ENCODE measurements at regions not wholly inside any gene's neighbourhood (a gene's known extent, or its start where the extent isn't known, plus 50 kb on each side); places are given as distances from the start of the nearest gene placed in this dataset.

- in situ Hi-C loops (cut with MboI) (no loop called here), intact Hi-C loops (cut with micrococcal nuclease) (no loop called here)
- ChIA-PET POLR2A (interaction anchor here (0.8 kb wide), 1 partner anchor 28 kb away, joined by 3 read pairs; no protein-coding TSS in a partner anchor), CTCF (ENCODE audit: low intra/inter-chr PET ratio) (no interaction called here)
- H3K9ac ChIP-seq (ENCODE audit: insufficient read depth in 1 of 2, low read depth in 2 of 2, low read length in 2 of 2): no peak overlapping the region
- FAIRE-seq (no peak), DNase-seq (ENCODE audit: extremely low read depth in 1 of 4, low spot score in 3 of 4) (no peak), ATAC-seq (no peak)
- H3K4me3 ChIP-seq: no peak overlapping the region
- H3K4me1 ChIP-seq (replicated peaks in 1 of 2; ENCODE audit: control insufficient read depth in 2 of 2, insufficient read depth in 2 of 2, low read length in 2 of 2): peaks cover 0 to 4% of the 10 kb centered on the region in 2 experiments; a peak in 2 of 5 replicates
- 4% methylated on average over 18 of the region's 20 CpGs for WGBS (ENCODE audit: insufficient coverage, low coverage, missing lambda C conversion rate)
- H3K79me2 ChIP-seq (ENCODE audit: control insufficient read depth, insufficient read depth, low read length): no peaks in the 10 kb centered on the region
- BruUV-seq (replicated peaks): no TSS peak
- TF ChIP-seq ZNF431 (CRISPR knock-in tag; IDR thresholded peaks at IDR 0.05) (no peak), ZNF263 (CRISPR knock-in tag; IDR thresholded peaks at IDR 0.05; ENCODE audit: borderline replicate concordance) (peak; percentile 44; the same call in 1 of the 2 replicates)
- peaks cover 0 to 24% of the 10 kb centered on the region in 2 experiments; a peak in 3 of 5 replicates for H3K27me3 ChIP-seq (ENCODE audit: control insufficient read depth in 2 of 2, insufficient read depth in 2 of 2, low read length in 2 of 2)
- H3K27ac ChIP-seq (ENCODE audit: extremely low read depth, low read depth, low read length): no peak overlapping the region
- no peaks in the 10 kb centered on the region for H3K9me3 ChIP-seq (replicated peaks; ENCODE audit: control insufficient read depth, insufficient read depth, low read depth, low read length)
- no peak overlapping the region for H2AFZ ChIP-seq (ENCODE audit: low read depth, low read length)
- no peak overlapping the region for H3K4me2 ChIP-seq (ENCODE audit: insufficient read depth, low read length)
- H3K36me3 ChIP-seq (ENCODE audit: control insufficient read depth, insufficient read depth, low read length): no peaks in the 10 kb centered on the region
- H3K9me1 ChIP-seq (ENCODE audit: control insufficient read depth, insufficient read depth, low read length): no peaks in the 10 kb centered on the region
- no peaks in the 10 kb centered on the region for H4K20me1 ChIP-seq (replicated peaks; ENCODE audit: control insufficient read depth, insufficient read depth, low read length)
Observed at GRCh38 chr22:44648821-44649565, 53.0 kb upstream of the PRR5 start.

GRCh38 chr22:44648085-44648820 is 53.8 kb upstream of the PRR5 start:
- TF ChIP-seq RBM34 (IDR thresholded peaks at IDR 0.05; ENCODE audit: borderline replicate concordance, insufficient read depth, low read length) (no peak), ZNF134 (CRISPR knock-in tag; conservative IDR thresholded peaks at IDR 0.05) (no peak), PKNOX1 (IDR thresholded peaks at IDR 0.05) (no peak), ZNF384 (IDR thresholded peaks at IDR 0.05; ENCODE audit: low read depth, low read length) (no peak), ZNF444 (CRISPR knock-in tag; IDR thresholded peaks at IDR 0.05) (no peak), LCOR (CRISPR knock-in tag; IDR thresholded peaks at IDR 0.05) (no peak), TBP (optimal IDR thresholded peaks at IDR 0.05; ENCODE audit: low read depth, low read length) (no peak), ETV6 (IDR thresholded peaks at IDR 0.05; ENCODE audit: borderline replicate concordance in 1 of 2, low read depth in 2 of 2, low read length in 1 of 2) (no peak), ETV6 (CRISPR knock-in tag; IDR thresholded peaks at IDR 0.05; ENCODE audit: borderline replicate concordance) (no peak), RFX5 (IDR thresholded peaks at IDR 0.05; ENCODE audit: low read depth, low read length) (no peak), HDAC8 (tag; IDR thresholded peaks at IDR 0.05) (no peak), CBX5 (IDR thresholded peaks at IDR 0.05; ENCODE audit: borderline replicate concordance, low read depth) (no peak), PRMT5 (CRISPR knock-in tag; IDR thresholded peaks at IDR 0.05) (no peak), ZSCAN32 (CRISPR knock-in tag; IDR thresholded peaks at IDR 0.05) (no peak)
- Histone ChIP-seq H4K20me1 (replicated peaks; ENCODE audit: control insufficient read depth, insufficient read depth, low read length) (no peaks in the 10 kb centered on the region), H3K4me1 (replicated peaks in 1 of 2; ENCODE audit: control insufficient read depth in 2 of 2, insufficient read depth in 2 of 2, low read length in 2 of 2) (peaks cover 0 to 4% of the 10 kb centered on the region in 2 experiments; a peak in 2 of 5 replicates), H3K27ac (ENCODE audit: extremely low read depth, low read depth, low read length) (no peak overlapping the region), H3K4me2 (ENCODE audit: insufficient read depth, low read length) (no peak overlapping the region), H3K4me3 (no peak overlapping the region), H3K9me3 (replicated peaks; ENCODE audit: control insufficient read depth, insufficient read depth, low read depth, low read length) (no peaks in the 10 kb centered on the region), H3K9ac (ENCODE audit: insufficient read depth in 1 of 2, low read depth in 2 of 2, low read length in 2 of 2) (no peak overlapping the region), H3K79me2 (ENCODE audit: control insufficient read depth, insufficient read depth, low read length) (no peaks in the 10 kb centered on the region), H2AFZ (ENCODE audit: low read depth, low read length) (no peak overlapping the region), H3K27me3 (ENCODE audit: control insufficient read depth in 2 of 2, insufficient read depth in 2 of 2, low read length in 2 of 2) (peaks cover 0 to 24% of the 10 kb centered on the region in 2 experiments; a peak in 3 of 5 replicates), H3K9me1 (ENCODE audit: control insufficient read depth, insufficient read depth, low read length) (no peaks in the 10 kb centered on the region), H3K36me3 (ENCODE audit: control insufficient read depth, insufficient read depth, low read length) (no peaks in the 10 kb centered on the region)
- FAIRE-seq: no peak
- intact Hi-C loops (cut with micrococcal nuclease) (no loop called here), in situ Hi-C loops (cut with MboI) (no loop called here)
- 2% methylated on average over 10 of the region's 12 CpGs for WGBS (ENCODE audit: insufficient coverage, low coverage, missing lambda C conversion rate)
- CTCF ChIA-PET (ENCODE audit: low intra/inter-chr PET ratio): no interaction called here
- BruUV-seq (replicated peaks): no TSS peak
- peak; percentile 28; the same call in 1 of the 3 replicates for ATAC-seq
- POLR2A ChIA-PET: no interaction called here
- DNase-seq (ENCODE audit: extremely low read depth in 1 of 4, low spot score in 3 of 4): no peak

Measured in K562 (cell line).